WTC11 (cell line): ENCODE measurements at regions not wholly inside any gene's neighbourhood (a gene's known extent, or its start where the extent isn't known, plus 50 kb on each side); places are given as distances from the start of the nearest gene placed in this dataset.

Experiments used
- ATAC-seq: fragments of 200-7000 bp; cut with Tn5 transposase; 2 replicates; pipeline ENCODE4 v1.10.0; 2021; ENCODE audit warnings: mild to moderate bottlenecking, moderate library complexity
- CTCF ChIA-PET: fragments of 300-600 bp; sonication (Branson Sonifier 250); formaldehyde crosslinking; loops from one replicate; lab custom pipeline; 2021; ENCODE audit warnings: antibody characterized with exemption; lab: Charles Lee
- POLR2A ChIA-PET: fragments of 350-600 bp; sonication (Branson Sonifier 250); formaldehyde crosslinking; loops from one replicate; lab custom pipeline; 2021; ENCODE audit warnings: antibody characterized with exemption; lab: Charles Lee
- DNase-seq: peaks from one replicate; pipeline ENCODE4 v3.0.0; 2021; ENCODE audit warnings: low spot score
- H3K27ac Mint-ChIP-seq: 2 replicates; pipeline ENCODE4 v1.8.0; 2021; ENCODE audit warnings: mixed read lengths
- H3K27me3 Mint-ChIP-seq: 2 replicates; pipeline ENCODE4 v1.8.0; 2021; ENCODE audit warnings: low read depth, mild to moderate bottlenecking, moderate library complexity, mixed read lengths
- H3K36me3 Mint-ChIP-seq: 2 replicates; pipeline ENCODE4 v1.8.0; 2021; ENCODE audit warnings: mixed read lengths
- H3K4me1 Mint-ChIP-seq: 2 replicates; pipeline ENCODE4 v1.8.0; 2022; ENCODE audit warnings: mixed read lengths
- H3K4me3 Mint-ChIP-seq: 2 replicates; pipeline ENCODE4 v1.8.0; 2021; ENCODE audit warnings: mild to moderate bottlenecking, moderate library complexity, mixed read lengths
- H3K9me3 Mint-ChIP-seq: 2 replicates; pipeline ENCODE4 v1.8.0; 2021; ENCODE audit warnings: mixed read lengths
- ATF2 ChIP-seq: sonication (generic); formaldehyde crosslinking; IDR thresholded peaks from 2 replicates; pipeline ENCODE4 v1.8.1; 2022; ENCODE audit warnings: low read depth, missing genetic modification reagents, borderline replicate concordance
- E2F5 ChIP-seq: sonication (generic); formaldehyde crosslinking; IDR thresholded peaks from 2 replicates; pipeline ENCODE4 v1.8.1; 2022; ENCODE audit warnings: mild to moderate bottlenecking, moderate library complexity, missing genetic modification reagents
- EMX1 ChIP-seq: fragments of 250-450 bp; sonication (Bioruptor Pico); IDR thresholded peaks from 2 replicates; pipeline ENCODE4 v1.8.0; 2021; ENCODE audit warnings: mild to moderate bottlenecking
- FOXP4 ChIP-seq: sonication (generic); formaldehyde crosslinking; IDR thresholded peaks from 2 replicates; pipeline ENCODE4 v1.8.0; 2022; ENCODE audit warnings: mild to moderate bottlenecking, missing genetic modification reagents
- GABPB1 ChIP-seq: sonication (generic); formaldehyde crosslinking; IDR thresholded peaks from 2 replicates; pipeline ENCODE4 v1.8.1; 2023; ENCODE audit warnings: mild to moderate bottlenecking, missing genetic modification reagents
- GTF2I ChIP-seq: fragments of 250-450 bp; sonication (Bioruptor Pico); conservative IDR thresholded peaks from 2 replicates; pipeline ENCODE4 v1.4.0; 2021; ENCODE audit warnings: mild to moderate bottlenecking
- JUN ChIP-seq: sonication (generic); formaldehyde crosslinking; IDR thresholded peaks from 2 replicates; pipeline ENCODE4 v1.8.0; 2023; ENCODE audit warnings: mild to moderate bottlenecking, missing genetic modification reagents
- KAT7 ChIP-seq: sonication (generic); formaldehyde crosslinking; IDR thresholded peaks from 2 replicates; pipeline ENCODE4 v1.8.1; 2023; ENCODE audit warnings: missing genetic modification reagents, mild to moderate bottlenecking, borderline replicate concordance
- NFE2L1 ChIP-seq: sonication (generic); formaldehyde crosslinking; IDR thresholded peaks from 2 replicates; pipeline ENCODE4 v1.8.1; 2023; ENCODE audit warnings: missing genetic modification reagents
- NR2C2 ChIP-seq: sonication (generic); formaldehyde crosslinking; IDR thresholded peaks from 2 replicates; pipeline ENCODE4 v1.8.0; 2022; ENCODE audit warnings: mild to moderate bottlenecking, missing genetic modification reagents
- PRDM15 ChIP-seq: sonication (generic); formaldehyde crosslinking; IDR thresholded peaks from 2 replicates; pipeline ENCODE4 v1.8.0; 2022; ENCODE audit warnings: missing genetic modification reagents
- SMAD4 ChIP-seq: sonication (generic); formaldehyde crosslinking; IDR thresholded peaks from 2 replicates; pipeline ENCODE4 v1.8.0; 2022; ENCODE audit warnings: mild to moderate bottlenecking, missing genetic modification reagents
- SP1 ChIP-seq: sonication (generic); formaldehyde crosslinking; conservative IDR thresholded peaks from 2 replicates; pipeline ENCODE4 v1.8.1; 2022; ENCODE audit warnings: missing genetic modification reagents
- TP53 ChIP-seq: sonication (generic); formaldehyde crosslinking; IDR thresholded peaks from 2 replicates; pipeline ENCODE4 v1.8.1; 2023; ENCODE audit warnings: mild to moderate bottlenecking, missing genetic modification reagents
- ZBTB43 ChIP-seq: sonication (generic); formaldehyde crosslinking; IDR thresholded peaks from 2 replicates; pipeline ENCODE4 v1.8.1; 2023; ENCODE audit warnings: mild to moderate bottlenecking, missing genetic modification reagents
- ZMAT4 ChIP-seq: fragments of 250-450 bp; sonication (Bioruptor Pico); IDR thresholded peaks from 2 replicates; pipeline ENCODE4 v1.9.0; 2021; ENCODE audit warnings: mild to moderate bottlenecking
- ZNF263 ChIP-seq: sonication (generic); formaldehyde crosslinking; IDR thresholded peaks from 2 replicates; pipeline ENCODE4 v1.8.1; 2022; ENCODE audit warnings: low read depth, mild to moderate bottlenecking, moderate library complexity, missing genetic modification reagents
- ZNF317 ChIP-seq: sonication (generic); formaldehyde crosslinking; IDR thresholded peaks from 2 replicates; pipeline ENCODE4 v1.8.1; 2023; ENCODE audit warnings: low read depth, mild to moderate bottlenecking, moderate library complexity, missing genetic modification reagents, borderline replicate concordance
- ZNF532 ChIP-seq: fragments of 250-450 bp; sonication (Bioruptor Pico); IDR thresholded peaks from 2 replicates; pipeline ENCODE4 v1.9.0; 2021; ENCODE audit warnings: mild to moderate bottlenecking, borderline replicate concordance

- no peak for ATAC-seq
Measured at GRCh38 chr12:74455429-74455828, 82.2 kb upstream of the ATXN7L3B start.

More at GRCh38 chr12:74455429-74455828, 82.2 kb upstream of the ATXN7L3B start:
- Mint-ChIP-seq H3K27me3 (no peaks in the 10 kb centered on the region), H3K27ac (no peak overlapping the region), H3K4me3 (no peak overlapping the region), H3K4me1 (no peaks in the 10 kb centered on the region), H3K9me3 (no peaks in the 10 kb centered on the region), H3K36me3 (no peaks in the 10 kb centered on the region)
- TF ChIP-seq JUN (no peak), ZMAT4 (CRISPR knock-in tag) (no peak), FOXP4 (CRISPR knock-in tag) (no peak), ZNF317 (CRISPR knock-in tag) (no peak), ZBTB43 (CRISPR knock-in tag) (no peak), NR2C2 (no peak), ZNF532 (CRISPR knock-in tag) (no peak), KAT7 (CRISPR knock-in tag) (no peak), PRDM15 (CRISPR knock-in tag) (no peak), SP1 (CRISPR knock-in tag) (no peak), ATF2 (CRISPR knock-in tag) (no peak), ZNF263 (CRISPR knock-in tag) (no peak), NFE2L1 (no peak), EMX1 (CRISPR knock-in tag) (no peak), GTF2I (no peak), TP53 (no peak), E2F5 (no peak), GABPB1 (CRISPR knock-in tag) (no peak), SMAD4 (CRISPR knock-in tag) (no peak)
- POLR2A ChIA-PET: no interaction called here
- no peak for DNase-seq
- CTCF ChIA-PET: no interaction called here
